NB4 (cell line): ENCODE measurements at regions not wholly inside any gene's neighbourhood (a gene's known extent, or its start where the extent isn't known, plus 50 kb on each side); places are given as distances from the start of the nearest gene placed in this dataset.
A peak's percentile ranks its signal among the peaks of the same experiment; 100 is the strongest.
"Not testable (repeated sequence)": the region's sequence is repeated elsewhere in the genome, so short reads cannot be mapped to it uniquely, and the experiment has no call there.

Experiments
- DNase-seq: peaks from one replicate; pipeline ENCODE4 v3.0.0; 2010; ENCODE audit warnings: low read depth
- H3K4me3 ChIP-seq: one replicate; pipeline ENCODE4 v1.5.1; 2011; ENCODE audit warnings: mild to moderate bottlenecking, low read depth, low read length, moderate library complexity
- CTCF ChIP-seq: IDR thresholded peaks from one replicate; pipeline ENCODE4 v1.5.1; 2012; ENCODE audit warnings: low read depth, low read length
- MYC ChIP-seq: IDR thresholded peaks from 2 replicates; pipeline ENCODE4 v1.6.1; 2011; ENCODE audit warnings: low read depth, low read length
- POLR2A ChIP-seq: IDR thresholded peaks from 2 replicates; pipeline ENCODE4 v1.6.1; 2011; ENCODE audit warnings: mild to moderate bottlenecking; ENCODE audit not compliant: insufficient read length; ENCODE audit errors: extremely low read depth
- TF ChIP-seq, protein P1 (sequence below): IDR thresholded peaks from 2 replicates; pipeline ENCODE4 v1.6.1; 2011; ENCODE audit warnings: low read depth, low read length

DNA sequence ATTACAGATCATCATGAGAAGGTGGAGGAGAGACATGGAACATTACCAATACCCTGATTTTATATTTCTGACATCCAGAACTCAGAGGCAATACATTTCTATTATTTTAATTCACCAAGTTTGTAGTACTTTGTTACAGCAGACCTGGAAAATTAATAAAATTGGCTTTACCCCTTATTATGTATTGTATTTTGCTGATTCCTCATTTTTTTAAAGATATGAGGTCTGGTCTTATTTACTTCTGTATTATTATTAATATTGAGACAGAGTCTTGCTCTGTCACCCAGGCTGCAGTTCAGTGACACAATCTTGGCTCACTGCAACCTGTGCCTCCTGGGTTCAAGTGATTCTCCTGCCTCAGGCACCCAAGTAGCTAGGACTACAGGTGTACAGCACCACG, 357.3 kb upstream of the TECRL start:
- no peak for DNase-seq
- TF ChIP-seq POLR2A (no peak), CTCF (no peak), MYC (no peak)
- TF ChIP-seq, protein P1, sequence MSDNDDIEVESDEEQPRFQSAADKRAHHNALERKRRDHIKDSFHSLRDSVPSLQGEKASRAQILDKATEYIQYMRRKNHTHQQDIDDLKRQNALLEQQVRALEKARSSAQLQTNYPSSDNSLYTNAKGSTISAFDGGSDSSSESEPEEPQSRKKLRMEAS: no peak
- H3K4me3 ChIP-seq: no peak overlapping the region

GRCh38 chr4:64756016-64756415, 346.8 kb upstream of the TECRL start:
- DNase-seq: peak; percentile 50

DNA sequence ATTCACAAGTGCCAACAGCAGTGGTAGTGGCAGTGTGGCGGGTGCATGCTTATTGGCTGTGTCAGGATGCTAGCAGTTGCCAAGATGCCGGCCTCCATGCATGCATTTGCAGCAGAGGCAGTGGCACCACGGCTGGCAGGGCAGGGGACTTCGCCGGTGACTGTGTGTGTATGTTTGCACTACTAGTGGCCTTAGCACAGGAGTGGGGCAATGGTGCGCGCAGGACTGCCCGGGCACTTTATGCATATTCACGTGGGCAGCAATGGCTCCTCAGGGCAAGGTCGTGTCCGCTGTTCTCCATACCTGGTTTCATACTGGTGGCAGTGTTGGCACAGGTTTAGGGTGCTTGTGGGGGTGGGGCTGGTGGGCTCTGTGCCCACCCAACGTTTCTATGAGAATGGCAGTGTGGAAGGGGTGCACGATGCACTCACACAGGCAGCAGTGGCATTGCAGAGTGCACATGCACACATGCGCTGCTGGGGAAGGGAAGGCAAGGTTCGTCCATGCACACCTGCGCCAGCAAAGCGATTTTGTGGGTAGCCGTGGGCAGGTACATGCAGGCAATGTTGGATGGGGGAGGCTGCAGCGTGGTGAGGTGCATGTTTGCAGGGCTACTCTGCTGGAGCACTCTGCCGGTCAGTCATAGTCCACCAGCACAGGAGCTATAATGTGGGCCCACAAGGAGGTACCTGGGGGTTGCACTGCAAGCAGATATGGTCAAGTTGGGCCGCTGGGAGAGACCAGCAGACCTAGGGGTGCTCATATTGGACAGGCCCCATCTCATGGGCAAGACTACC, 338.9 kb upstream of the TECRL start:
- TF ChIP-seq CTCF (no peak), MYC (no peak), POLR2A (no peak)
- TF ChIP-seq, protein P1: no peak
- no peak for DNase-seq
- H3K4me3 ChIP-seq: no peak overlapping the region

More at GRCh38 chr4:64756016-64756415, 346.8 kb upstream of the TECRL start:
- no peak overlapping the region for H3K4me3 ChIP-seq
- TF ChIP-seq MYC (no peak), POLR2A (no peak), CTCF (no peak)
- TF ChIP-seq, protein P1: no peak

DNA sequence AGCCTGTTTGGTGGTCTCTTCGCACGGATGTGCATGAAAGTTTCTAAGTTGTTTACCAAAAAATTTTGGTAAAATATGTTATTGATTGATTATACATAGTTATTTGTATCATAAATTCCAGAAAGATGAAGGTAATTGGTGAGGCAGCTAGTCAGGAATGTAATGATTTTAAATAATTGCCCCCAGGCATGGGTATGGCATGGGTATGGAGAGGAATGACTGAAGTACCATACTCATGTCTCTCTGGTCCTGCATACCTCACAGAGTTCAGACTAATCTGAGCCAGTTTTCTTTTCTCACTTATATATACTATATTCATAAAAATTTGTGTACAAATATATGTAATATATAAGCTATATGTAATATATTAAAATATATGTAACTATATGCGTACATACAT, 329.0 kb upstream of the TECRL start:
- DNase-seq: no peak
- H3K4me3 ChIP-seq: no peak overlapping the region
- TF ChIP-seq MYC: no peak

DNA sequence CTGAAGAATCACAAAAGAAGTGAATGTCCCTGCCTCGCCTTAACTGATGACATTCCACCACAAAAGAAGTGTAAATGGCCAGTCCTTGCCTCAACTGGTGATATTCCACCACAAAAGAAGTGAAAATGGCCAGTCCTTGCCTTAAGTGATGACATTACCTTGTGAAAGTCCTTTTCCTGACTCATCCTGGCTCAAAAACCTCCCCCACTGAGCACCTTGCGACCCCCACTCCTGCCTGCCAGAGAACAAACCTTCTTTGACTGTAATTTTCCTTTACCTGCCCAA, 328.5 kb upstream of the TECRL start:
- H3K4me3 ChIP-seq, DNase-seq: not testable (repeated sequence)

DNA sequence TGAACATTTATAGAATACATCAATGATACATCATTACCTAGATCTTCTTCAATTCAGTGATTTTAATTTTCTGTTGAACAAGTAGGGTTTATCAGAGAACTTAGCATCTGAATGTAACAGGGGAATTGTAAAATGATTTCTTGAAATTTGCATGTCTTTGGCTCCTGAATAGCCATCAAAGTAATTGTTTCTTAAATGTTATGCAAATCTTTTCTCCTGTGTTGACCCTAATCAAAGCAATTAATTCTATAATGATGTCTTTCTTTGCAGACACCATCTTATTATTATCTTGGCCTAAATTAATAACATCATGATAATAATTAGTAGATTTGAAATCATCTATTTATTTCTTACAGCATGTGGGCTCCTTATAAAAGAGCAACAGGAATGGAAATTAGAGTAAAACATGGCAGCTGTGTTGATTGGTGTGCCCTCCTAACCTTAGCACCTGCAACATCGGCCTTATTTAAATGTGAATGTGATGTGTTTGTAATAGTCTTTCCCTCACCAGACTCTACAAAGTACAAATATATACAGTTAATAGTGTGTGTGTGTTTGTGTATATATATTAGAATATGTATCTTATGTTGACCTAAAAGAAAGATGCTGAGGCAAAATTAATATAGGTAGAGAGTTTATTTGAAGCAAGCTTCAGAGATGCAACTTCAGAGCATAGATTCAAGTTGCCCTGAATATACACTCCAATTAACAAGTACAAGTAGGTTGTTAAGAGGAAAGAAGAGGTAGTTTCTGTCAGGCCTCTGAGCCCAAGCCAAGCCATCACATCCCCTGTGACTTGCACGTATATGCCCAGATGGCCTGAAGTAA, 328.0 kb upstream of the TECRL start:
- TF ChIP-seq, protein P1: no peak
- TF ChIP-seq CTCF: no peak
- TF ChIP-seq POLR2A: no peak
- TF ChIP-seq MYC: no peak
- H3K4me3 ChIP-seq: no peak overlapping the region
- no peak for DNase-seq
